ENCODE measurements at regions not wholly inside any gene's neighbourhood (a gene's known extent, or its start where the extent isn't known, plus 50 kb on each side); places are given as distances from the start of the nearest gene placed in this dataset.

- no peak for TF ChIP-seq CTCF (IDR thresholded peaks at IDR 0.05; ENCODE audit: insufficient read depth, low read length)
- no peak for TF ChIP-seq GABPA (IDR thresholded peaks at IDR 0.05; ENCODE audit: low read depth)
- no peak for TF ChIP-seq POLR2AphosphoS5 (IDR thresholded peaks at IDR 0.05; ENCODE audit: low read depth)
- TF ChIP-seq SPI1 (IDR thresholded peaks at IDR 0.05; ENCODE audit: borderline replicate concordance, low read depth): no peak
- TF ChIP-seq, protein P1, sequence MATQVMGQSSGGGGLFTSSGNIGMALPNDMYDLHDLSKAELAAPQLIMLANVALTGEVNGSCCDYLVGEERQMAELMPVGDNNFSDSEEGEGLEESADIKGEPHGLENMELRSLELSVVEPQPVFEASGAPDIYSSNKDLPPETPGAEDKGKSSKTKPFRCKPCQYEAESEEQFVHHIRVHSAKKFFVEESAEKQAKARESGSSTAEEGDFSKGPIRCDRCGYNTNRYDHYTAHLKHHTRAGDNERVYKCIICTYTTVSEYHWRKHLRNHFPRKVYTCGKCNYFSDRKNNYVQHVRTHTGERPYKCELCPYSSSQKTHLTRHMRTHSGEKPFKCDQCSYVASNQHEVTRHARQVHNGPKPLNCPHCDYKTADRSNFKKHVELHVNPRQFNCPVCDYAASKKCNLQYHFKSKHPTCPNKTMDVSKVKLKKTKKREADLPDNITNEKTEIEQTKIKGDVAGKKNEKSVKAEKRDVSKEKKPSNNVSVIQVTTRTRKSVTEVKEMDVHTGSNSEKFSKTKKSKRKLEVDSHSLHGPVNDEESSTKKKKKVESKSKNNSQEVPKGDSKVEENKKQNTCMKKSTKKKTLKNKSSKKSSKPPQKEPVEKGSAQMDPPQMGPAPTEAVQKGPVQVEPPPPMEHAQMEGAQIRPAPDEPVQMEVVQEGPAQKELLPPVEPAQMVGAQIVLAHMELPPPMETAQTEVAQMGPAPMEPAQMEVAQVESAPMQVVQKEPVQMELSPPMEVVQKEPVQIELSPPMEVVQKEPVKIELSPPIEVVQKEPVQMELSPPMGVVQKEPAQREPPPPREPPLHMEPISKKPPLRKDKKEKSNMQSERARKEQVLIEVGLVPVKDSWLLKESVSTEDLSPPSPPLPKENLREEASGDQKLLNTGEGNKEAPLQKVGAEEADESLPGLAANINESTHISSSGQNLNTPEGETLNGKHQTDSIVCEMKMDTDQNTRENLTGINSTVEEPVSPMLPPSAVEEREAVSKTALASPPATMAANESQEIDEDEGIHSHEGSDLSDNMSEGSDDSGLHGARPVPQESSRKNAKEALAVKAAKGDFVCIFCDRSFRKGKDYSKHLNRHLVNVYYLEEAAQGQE (IDR thresholded peaks at IDR 0.05; ENCODE audit: insufficient replicate concordance, low read depth): no peak
- H3K27me3 ChIP-seq (ENCODE audit: insufficient read depth, poor library complexity, severe bottlenecking): no peaks in the 10 kb centered on the region
- H3K27ac ChIP-seq (replicated peaks): no peak overlapping the region
- DNase-seq (ENCODE audit: low read depth in 1 of 2, low spot score in 1 of 2): no peak
- H3K4me3 ChIP-seq (replicated peaks; ENCODE audit: insufficient read depth, low read length): no peak overlapping the region
These were observed 85.1 kb downstream of the ATP23 start for GRCh38 chr12:58026426-58026825.

DNA sequence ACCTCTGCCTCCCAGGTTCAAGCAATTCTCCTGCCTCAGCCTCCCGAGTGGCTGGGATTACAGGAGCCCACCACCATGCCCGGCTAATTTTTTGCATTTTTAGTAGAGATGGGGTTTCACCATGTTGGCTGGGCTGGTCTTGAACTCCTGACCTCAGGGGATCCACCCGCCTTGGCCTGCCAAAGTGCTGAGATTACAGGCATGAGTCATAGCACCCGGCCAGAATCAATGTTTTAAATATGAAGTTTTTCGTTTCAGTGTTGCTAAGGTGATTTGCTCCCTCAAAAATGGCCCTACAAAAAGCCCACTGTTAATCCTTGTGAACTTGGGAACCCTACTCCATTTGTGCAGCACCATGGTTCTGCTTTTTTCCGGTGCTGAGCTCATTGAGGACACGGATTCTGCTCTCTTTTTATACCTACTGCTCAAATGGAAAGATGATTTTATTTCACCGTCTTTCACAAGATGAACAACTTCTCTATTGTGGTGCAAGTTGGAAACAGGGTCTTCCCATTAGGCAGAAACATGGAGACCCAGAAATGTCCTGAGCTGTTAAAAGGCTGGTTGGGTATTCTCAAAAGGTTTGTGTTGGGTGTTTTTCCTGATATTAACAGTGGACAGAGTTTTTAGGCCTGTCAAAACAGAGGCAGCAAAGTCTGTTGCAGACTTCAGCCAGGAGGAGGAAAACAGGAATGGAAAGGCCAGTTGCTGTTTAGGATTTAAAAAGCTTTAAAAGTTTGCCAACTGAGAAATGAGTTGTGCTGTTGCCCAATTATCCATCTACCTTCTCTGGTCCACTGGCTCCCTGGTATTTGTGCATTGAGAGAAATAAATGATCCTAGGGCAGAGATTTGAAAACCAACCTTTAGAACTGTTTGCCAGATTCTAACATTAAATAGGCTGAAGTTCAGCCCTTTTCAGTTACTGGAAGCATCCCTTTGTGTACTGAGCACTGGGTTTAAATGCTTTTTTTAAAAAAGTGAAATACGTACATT, 85.8 kb downstream of the ATP23 start:
- Histone ChIP-seq H3K27me3 (ENCODE audit: insufficient read depth, poor library complexity, severe bottlenecking) (no peaks in the 10 kb centered on the region), H3K4me3 (replicated peaks; ENCODE audit: insufficient read depth, low read length) (no peak overlapping the region), H3K27ac (replicated peaks) (no peak overlapping the region)
- no peak for TF ChIP-seq CTCF (IDR thresholded peaks at IDR 0.05; ENCODE audit: insufficient read depth, low read length)
- TF ChIP-seq GABPA (IDR thresholded peaks at IDR 0.05; ENCODE audit: low read depth): no peak
- no peak for TF ChIP-seq POLR2AphosphoS5 (IDR thresholded peaks at IDR 0.05; ENCODE audit: low read depth)
- TF ChIP-seq, protein P1 (IDR thresholded peaks at IDR 0.05; ENCODE audit: insufficient replicate concordance, low read depth): no peak
- no peak for TF ChIP-seq SPI1 (IDR thresholded peaks at IDR 0.05; ENCODE audit: borderline replicate concordance, low read depth)
- DNase-seq (ENCODE audit: low read depth in 1 of 2, low spot score in 1 of 2): no peak

DNA sequence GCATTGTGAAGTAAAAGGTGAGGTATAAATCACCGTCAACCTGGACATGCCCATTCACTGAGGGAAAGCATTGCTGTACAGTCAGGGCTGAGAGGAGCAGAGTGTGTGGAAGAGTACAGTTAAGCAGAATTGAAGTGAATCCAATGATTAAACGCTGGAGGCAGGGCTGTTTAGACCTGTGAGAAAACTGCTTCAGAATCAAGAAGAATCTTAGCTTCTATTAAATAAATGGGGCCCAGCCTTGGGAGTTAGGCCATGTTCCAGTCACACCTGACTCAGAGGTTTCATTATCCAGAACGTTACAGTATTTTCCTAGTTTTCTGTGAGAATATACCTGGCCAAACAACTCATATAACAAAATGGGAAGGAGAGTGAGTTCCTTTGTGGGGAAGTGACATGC, 86.9 kb downstream of the ATP23 start:
- H3K27me3 ChIP-seq (ENCODE audit: insufficient read depth, poor library complexity, severe bottlenecking): no peaks in the 10 kb centered on the region
- TF ChIP-seq POLR2AphosphoS5 (IDR thresholded peaks at IDR 0.05; ENCODE audit: low read depth) (no peak), SPI1 (IDR thresholded peaks at IDR 0.05; ENCODE audit: borderline replicate concordance, low read depth) (no peak), CTCF (IDR thresholded peaks at IDR 0.05; ENCODE audit: insufficient read depth, low read length) (no peak), GABPA (IDR thresholded peaks at IDR 0.05; ENCODE audit: low read depth) (no peak)
- TF ChIP-seq, protein P1 (IDR thresholded peaks at IDR 0.05; ENCODE audit: insufficient replicate concordance, low read depth): no peak
- H3K4me3 ChIP-seq (replicated peaks; ENCODE audit: insufficient read depth, low read length): no peak overlapping the region
- H3K27ac ChIP-seq (replicated peaks): no peak overlapping the region
- no peak for DNase-seq (ENCODE audit: low read depth in 1 of 2, low spot score in 1 of 2)

Data from HL-60 (cell line).